GM23338 (cell line): ENCODE measurements at regions not wholly inside any gene's neighbourhood (a gene's known extent, or its start where the extent isn't known, plus 50 kb on each side); places are given as distances from the start of the nearest gene placed in this dataset.

ENCODE experiments used
- ATAC-seq: fragments of 200-7000 bp; cut with Tn5 transposase; 3 replicates; pipeline ENCODE4 v1.9.1; 2020
- DNase-seq: peaks from one replicate; pipeline ENCODE4 v3.0.0-alpha.2; 2015; ENCODE audit warnings: low spot score
- H2AFZ ChIP-seq: fragments of 200-600 bp; sonication (generic); 2 replicates; pipeline ENCODE4 v1.8.0; 2016; ENCODE audit warnings: antibody characterized with exemption, mild to moderate bottlenecking, moderate library complexity
- H3F3A ChIP-seq: fragments of 200-600 bp; sonication (generic); replicated peaks from 2 replicates; pipeline ENCODE4 v1.8.0; 2017; ENCODE audit warnings: antibody characterized with exemption, mixed run types, low read depth
- H3K27ac ChIP-seq: fragments of 200-600 bp; sonication (generic); 2 replicates; pipeline ENCODE4 v1.6.1; 2016; ENCODE audit warnings: low read depth
- H3K27me3 ChIP-seq: fragments of 200-600 bp; sonication (generic); 2 replicates; pipeline ENCODE4 v1.8.0; 2016; ENCODE audit warnings: mild to moderate bottlenecking, mixed run types, moderate library complexity; ENCODE audit not compliant: insufficient read depth
- H3K36me3 ChIP-seq: fragments of 200-600 bp; sonication (generic); 2 replicates; pipeline ENCODE4 v1.8.0; 2016; ENCODE audit warnings: mild to moderate bottlenecking; ENCODE audit not compliant: insufficient read depth
- H3K4me1 ChIP-seq: fragments of 200-600 bp; sonication (generic); 2 replicates; pipeline ENCODE4 v1.8.0; 2016; ENCODE audit warnings: mild to moderate bottlenecking, moderate library complexity; ENCODE audit not compliant: insufficient read depth
- H3K4me2 ChIP-seq: fragments of 200-600 bp; sonication (generic); 2 replicates; pipeline ENCODE4 v1.7.1; 2017; ENCODE audit warnings: mixed run types
- H3K4me3 ChIP-seq: fragments of 200-600 bp; sonication (generic); 2 replicates; pipeline ENCODE4 v1.6.1; 2016; ENCODE audit warnings: mixed run types
- H3K79me2 ChIP-seq: fragments of 200-600 bp; sonication (generic); replicated peaks from 2 replicates; pipeline ENCODE4 v1.8.0; 2017; ENCODE audit warnings: mild to moderate bottlenecking; ENCODE audit not compliant: insufficient read depth
- H3K9me2 ChIP-seq: fragments of 200-600 bp; sonication (generic); 2 replicates; pipeline ENCODE4 v1.8.0; 2017; ENCODE audit not compliant: insufficient read depth
- H4K20me1 ChIP-seq: fragments of 200-600 bp; sonication (generic); replicated peaks from 2 replicates; pipeline ENCODE4 v1.8.0; 2017; ENCODE audit warnings: mild to moderate bottlenecking; ENCODE audit not compliant: insufficient read depth
- H3K27ac Mint-ChIP-seq: 2 replicates; pipeline ENCODE4 v1.8.0; 2020; ENCODE audit warnings: inconsistent platforms, mild to moderate bottlenecking, moderate library complexity, mixed read lengths
- H3K27me3 Mint-ChIP-seq: 3 replicates; pipeline ENCODE4 v1.8.0; 2022; ENCODE audit warnings: low read depth, mild to moderate bottlenecking, moderate library complexity, mixed read lengths, inconsistent platforms; ENCODE audit not compliant: insufficient read depth, poor library complexity
- H3K36me3 Mint-ChIP-seq: 3 replicates; pipeline ENCODE4 v1.8.0; 2021; ENCODE audit warnings: low read depth, mild to moderate bottlenecking, inconsistent platforms, moderate library complexity, mixed read lengths
- H3K4me1 Mint-ChIP-seq: 3 replicates; pipeline ENCODE4 v1.8.0; 2020; ENCODE audit warnings: mild to moderate bottlenecking, inconsistent platforms, mixed read lengths
- H3K4me3 Mint-ChIP-seq: 3 replicates; pipeline ENCODE4 v1.8.0; 2021; ENCODE audit warnings: moderate library complexity, mild to moderate bottlenecking, inconsistent platforms, mixed read lengths
- H3K9me3 Mint-ChIP-seq: 3 replicates; pipeline ENCODE4 v1.8.0; 2020; ENCODE audit warnings: moderate library complexity, mild to moderate bottlenecking, inconsistent platforms, mixed read lengths
- CREB1 ChIP-seq: fragments of 250-450 bp; sonication (Bioruptor Pico); IDR thresholded peaks from 2 replicates; pipeline ENCODE4 v1.5.0; 2020; ENCODE audit warnings: low read depth, mild to moderate bottlenecking, moderate library complexity
- EZH2 ChIP-seq: fragments of 200-600 bp; sonication (generic); IDR thresholded peaks from one replicate; pipeline ENCODE4 v1.8.0; 2017; ENCODE audit warnings: antibody characterized with exemption, mild to moderate bottlenecking, low read depth; ENCODE audit not compliant: unreplicated experiment
- EZH2phosphoT487 ChIP-seq: fragments of 200-600 bp; sonication (generic); IDR thresholded peaks from one replicate; pipeline ENCODE4 v1.8.1; 2018; ENCODE audit warnings: antibody characterized with exemption; ENCODE audit not compliant: unreplicated experiment
- JUNB ChIP-seq: IDR thresholded peaks from one replicate; pipeline ENCODE4 v1.6.1; 2016; ENCODE audit warnings: antibody characterized with exemption; ENCODE audit not compliant: unreplicated experiment
- NANOG ChIP-seq: IDR thresholded peaks from 2 replicates; pipeline ENCODE4 v1.6.1; 2016; ENCODE audit warnings: antibody characterized with exemption, borderline replicate concordance
- POLR2AphosphoS5 ChIP-seq: IDR thresholded peaks from 2 replicates; pipeline ENCODE4 v1.6.1; 2016; ENCODE audit warnings: antibody characterized with exemption, low read depth
- STAT1 ChIP-seq: IDR thresholded peaks from one replicate; pipeline ENCODE4 v1.6.1; 2016; ENCODE audit warnings: antibody characterized with exemption; ENCODE audit not compliant: unreplicated experiment
- ZNF114 ChIP-seq: fragments of 250-450 bp; sonication (Bioruptor Pico); IDR thresholded peaks from 2 replicates; pipeline ENCODE4 v1.5.0; 2020; ENCODE audit warnings: mild to moderate bottlenecking, moderate library complexity
- ZNF331 ChIP-seq: fragments of 250-450 bp; sonication (Bioruptor Pico); IDR thresholded peaks from 2 replicates; pipeline ENCODE4 v1.5.0; 2020; ENCODE audit warnings: low read depth, mild to moderate bottlenecking, moderate library complexity
- TF ChIP-seq, protein P1 (sequence below), 2 experiments: fragments of 200-600 bp in 1 of 2; sonication (generic) in 1 of 2; conservative IDR thresholded peaks; 2 replicates each; pipeline versions ENCODE4 v1.5.1 to v1.6.1; 2016 to 2017; ENCODE audit warnings: antibody characterized with exemption in 2 of 2, low read depth in 2 of 2, mild to moderate bottlenecking in 2 of 2, moderate library complexity in 1 of 2
- TF ChIP-seq, protein P2 (sequence below): IDR thresholded peaks from 2 replicates; pipeline ENCODE4 v1.6.1; 2016; ENCODE audit warnings: antibody characterized with exemption
- TF ChIP-seq, protein P3 (sequence below): IDR thresholded peaks from one replicate; pipeline ENCODE4 v1.6.1; 2018; ENCODE audit warnings: antibody characterized with exemption; ENCODE audit not compliant: unreplicated experiment
- TF ChIP-seq, protein P4 (sequence below): fragments of 250-450 bp; sonication (Bioruptor Pico); IDR thresholded peaks from 2 replicates; pipeline ENCODE4 v1.5.0; 2020; ENCODE audit warnings: mild to moderate bottlenecking, moderate library complexity

DNA sequence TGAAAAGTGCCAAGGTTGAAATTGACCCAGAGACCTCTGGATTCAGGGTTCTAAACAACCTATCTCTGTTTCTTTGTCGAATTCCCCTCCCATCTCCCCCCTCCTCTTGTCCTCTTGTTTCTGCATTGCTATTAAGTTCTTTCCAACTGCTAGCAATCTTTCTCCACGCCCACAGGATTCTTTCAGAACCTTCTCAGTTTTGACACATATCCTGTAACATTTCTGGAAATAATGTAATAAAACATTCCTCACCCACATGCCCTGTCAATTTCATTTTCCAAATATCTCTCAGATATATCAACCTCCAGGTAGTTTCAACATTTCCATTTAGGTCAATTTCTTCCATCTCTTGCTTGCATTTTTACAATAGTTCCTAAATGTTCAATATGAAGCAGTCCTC is 1105.9 kb downstream of the ARAP2 start:
- Histone ChIP-seq H3K27me3 (no peaks in the 10 kb centered on the region), H3K4me1 (no peaks in the 10 kb centered on the region), H3F3A (no peaks in the 10 kb centered on the region), H3K79me2 (no peaks in the 10 kb centered on the region), H3K4me3 (no peak overlapping the region), H3K27ac (no peak overlapping the region), H3K4me2 (no peak overlapping the region), H3K9me2 (no peaks in the 10 kb centered on the region; the same call in 1 of the 2 replicates), H4K20me1 (no peaks in the 10 kb centered on the region), H3K36me3 (peaks cover 8% of the 10 kb centered on the region; the same call in 1 of the 2 replicates), H2AFZ (no peak overlapping the region)
- no peak for ATAC-seq
- no peaks in the 10 kb centered on the region for H3K27me3 Mint-ChIP-seq
- TF ChIP-seq CREB1 (CRISPR knock-in tag): no peak
- TF ChIP-seq POLR2AphosphoS5: no peak
- TF ChIP-seq JUNB: no peak
- TF ChIP-seq, protein P1, sequence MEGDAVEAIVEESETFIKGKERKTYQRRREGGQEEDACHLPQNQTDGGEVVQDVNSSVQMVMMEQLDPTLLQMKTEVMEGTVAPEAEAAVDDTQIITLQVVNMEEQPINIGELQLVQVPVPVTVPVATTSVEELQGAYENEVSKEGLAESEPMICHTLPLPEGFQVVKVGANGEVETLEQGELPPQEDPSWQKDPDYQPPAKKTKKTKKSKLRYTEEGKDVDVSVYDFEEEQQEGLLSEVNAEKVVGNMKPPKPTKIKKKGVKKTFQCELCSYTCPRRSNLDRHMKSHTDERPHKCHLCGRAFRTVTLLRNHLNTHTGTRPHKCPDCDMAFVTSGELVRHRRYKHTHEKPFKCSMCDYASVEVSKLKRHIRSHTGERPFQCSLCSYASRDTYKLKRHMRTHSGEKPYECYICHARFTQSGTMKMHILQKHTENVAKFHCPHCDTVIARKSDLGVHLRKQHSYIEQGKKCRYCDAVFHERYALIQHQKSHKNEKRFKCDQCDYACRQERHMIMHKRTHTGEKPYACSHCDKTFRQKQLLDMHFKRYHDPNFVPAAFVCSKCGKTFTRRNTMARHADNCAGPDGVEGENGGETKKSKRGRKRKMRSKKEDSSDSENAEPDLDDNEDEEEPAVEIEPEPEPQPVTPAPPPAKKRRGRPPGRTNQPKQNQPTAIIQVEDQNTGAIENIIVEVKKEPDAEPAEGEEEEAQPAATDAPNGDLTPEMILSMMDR (conservative IDR thresholded peaks at IDR 0.05; ENCODE audit: low read depth in 2 of 2): no peak
- TF ChIP-seq STAT1: no peak
- no peak for TF ChIP-seq EZH2phosphoT487
- TF ChIP-seq, protein P2, sequence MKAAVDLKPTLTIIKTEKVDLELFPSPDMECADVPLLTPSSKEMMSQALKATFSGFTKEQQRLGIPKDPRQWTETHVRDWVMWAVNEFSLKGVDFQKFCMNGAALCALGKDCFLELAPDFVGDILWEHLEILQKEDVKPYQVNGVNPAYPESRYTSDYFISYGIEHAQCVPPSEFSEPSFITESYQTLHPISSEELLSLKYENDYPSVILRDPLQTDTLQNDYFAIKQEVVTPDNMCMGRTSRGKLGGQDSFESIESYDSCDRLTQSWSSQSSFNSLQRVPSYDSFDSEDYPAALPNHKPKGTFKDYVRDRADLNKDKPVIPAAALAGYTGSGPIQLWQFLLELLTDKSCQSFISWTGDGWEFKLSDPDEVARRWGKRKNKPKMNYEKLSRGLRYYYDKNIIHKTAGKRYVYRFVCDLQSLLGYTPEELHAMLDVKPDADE: no peak
- no peak for TF ChIP-seq ZNF114 (CRISPR knock-in tag)
- TF ChIP-seq, protein P3, sequence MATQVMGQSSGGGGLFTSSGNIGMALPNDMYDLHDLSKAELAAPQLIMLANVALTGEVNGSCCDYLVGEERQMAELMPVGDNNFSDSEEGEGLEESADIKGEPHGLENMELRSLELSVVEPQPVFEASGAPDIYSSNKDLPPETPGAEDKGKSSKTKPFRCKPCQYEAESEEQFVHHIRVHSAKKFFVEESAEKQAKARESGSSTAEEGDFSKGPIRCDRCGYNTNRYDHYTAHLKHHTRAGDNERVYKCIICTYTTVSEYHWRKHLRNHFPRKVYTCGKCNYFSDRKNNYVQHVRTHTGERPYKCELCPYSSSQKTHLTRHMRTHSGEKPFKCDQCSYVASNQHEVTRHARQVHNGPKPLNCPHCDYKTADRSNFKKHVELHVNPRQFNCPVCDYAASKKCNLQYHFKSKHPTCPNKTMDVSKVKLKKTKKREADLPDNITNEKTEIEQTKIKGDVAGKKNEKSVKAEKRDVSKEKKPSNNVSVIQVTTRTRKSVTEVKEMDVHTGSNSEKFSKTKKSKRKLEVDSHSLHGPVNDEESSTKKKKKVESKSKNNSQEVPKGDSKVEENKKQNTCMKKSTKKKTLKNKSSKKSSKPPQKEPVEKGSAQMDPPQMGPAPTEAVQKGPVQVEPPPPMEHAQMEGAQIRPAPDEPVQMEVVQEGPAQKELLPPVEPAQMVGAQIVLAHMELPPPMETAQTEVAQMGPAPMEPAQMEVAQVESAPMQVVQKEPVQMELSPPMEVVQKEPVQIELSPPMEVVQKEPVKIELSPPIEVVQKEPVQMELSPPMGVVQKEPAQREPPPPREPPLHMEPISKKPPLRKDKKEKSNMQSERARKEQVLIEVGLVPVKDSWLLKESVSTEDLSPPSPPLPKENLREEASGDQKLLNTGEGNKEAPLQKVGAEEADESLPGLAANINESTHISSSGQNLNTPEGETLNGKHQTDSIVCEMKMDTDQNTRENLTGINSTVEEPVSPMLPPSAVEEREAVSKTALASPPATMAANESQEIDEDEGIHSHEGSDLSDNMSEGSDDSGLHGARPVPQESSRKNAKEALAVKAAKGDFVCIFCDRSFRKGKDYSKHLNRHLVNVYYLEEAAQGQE: no peak
- no peak for TF ChIP-seq EZH2
- TF ChIP-seq ZNF331: no peak
- no peak for TF ChIP-seq NANOG
- TF ChIP-seq, protein P4, sequence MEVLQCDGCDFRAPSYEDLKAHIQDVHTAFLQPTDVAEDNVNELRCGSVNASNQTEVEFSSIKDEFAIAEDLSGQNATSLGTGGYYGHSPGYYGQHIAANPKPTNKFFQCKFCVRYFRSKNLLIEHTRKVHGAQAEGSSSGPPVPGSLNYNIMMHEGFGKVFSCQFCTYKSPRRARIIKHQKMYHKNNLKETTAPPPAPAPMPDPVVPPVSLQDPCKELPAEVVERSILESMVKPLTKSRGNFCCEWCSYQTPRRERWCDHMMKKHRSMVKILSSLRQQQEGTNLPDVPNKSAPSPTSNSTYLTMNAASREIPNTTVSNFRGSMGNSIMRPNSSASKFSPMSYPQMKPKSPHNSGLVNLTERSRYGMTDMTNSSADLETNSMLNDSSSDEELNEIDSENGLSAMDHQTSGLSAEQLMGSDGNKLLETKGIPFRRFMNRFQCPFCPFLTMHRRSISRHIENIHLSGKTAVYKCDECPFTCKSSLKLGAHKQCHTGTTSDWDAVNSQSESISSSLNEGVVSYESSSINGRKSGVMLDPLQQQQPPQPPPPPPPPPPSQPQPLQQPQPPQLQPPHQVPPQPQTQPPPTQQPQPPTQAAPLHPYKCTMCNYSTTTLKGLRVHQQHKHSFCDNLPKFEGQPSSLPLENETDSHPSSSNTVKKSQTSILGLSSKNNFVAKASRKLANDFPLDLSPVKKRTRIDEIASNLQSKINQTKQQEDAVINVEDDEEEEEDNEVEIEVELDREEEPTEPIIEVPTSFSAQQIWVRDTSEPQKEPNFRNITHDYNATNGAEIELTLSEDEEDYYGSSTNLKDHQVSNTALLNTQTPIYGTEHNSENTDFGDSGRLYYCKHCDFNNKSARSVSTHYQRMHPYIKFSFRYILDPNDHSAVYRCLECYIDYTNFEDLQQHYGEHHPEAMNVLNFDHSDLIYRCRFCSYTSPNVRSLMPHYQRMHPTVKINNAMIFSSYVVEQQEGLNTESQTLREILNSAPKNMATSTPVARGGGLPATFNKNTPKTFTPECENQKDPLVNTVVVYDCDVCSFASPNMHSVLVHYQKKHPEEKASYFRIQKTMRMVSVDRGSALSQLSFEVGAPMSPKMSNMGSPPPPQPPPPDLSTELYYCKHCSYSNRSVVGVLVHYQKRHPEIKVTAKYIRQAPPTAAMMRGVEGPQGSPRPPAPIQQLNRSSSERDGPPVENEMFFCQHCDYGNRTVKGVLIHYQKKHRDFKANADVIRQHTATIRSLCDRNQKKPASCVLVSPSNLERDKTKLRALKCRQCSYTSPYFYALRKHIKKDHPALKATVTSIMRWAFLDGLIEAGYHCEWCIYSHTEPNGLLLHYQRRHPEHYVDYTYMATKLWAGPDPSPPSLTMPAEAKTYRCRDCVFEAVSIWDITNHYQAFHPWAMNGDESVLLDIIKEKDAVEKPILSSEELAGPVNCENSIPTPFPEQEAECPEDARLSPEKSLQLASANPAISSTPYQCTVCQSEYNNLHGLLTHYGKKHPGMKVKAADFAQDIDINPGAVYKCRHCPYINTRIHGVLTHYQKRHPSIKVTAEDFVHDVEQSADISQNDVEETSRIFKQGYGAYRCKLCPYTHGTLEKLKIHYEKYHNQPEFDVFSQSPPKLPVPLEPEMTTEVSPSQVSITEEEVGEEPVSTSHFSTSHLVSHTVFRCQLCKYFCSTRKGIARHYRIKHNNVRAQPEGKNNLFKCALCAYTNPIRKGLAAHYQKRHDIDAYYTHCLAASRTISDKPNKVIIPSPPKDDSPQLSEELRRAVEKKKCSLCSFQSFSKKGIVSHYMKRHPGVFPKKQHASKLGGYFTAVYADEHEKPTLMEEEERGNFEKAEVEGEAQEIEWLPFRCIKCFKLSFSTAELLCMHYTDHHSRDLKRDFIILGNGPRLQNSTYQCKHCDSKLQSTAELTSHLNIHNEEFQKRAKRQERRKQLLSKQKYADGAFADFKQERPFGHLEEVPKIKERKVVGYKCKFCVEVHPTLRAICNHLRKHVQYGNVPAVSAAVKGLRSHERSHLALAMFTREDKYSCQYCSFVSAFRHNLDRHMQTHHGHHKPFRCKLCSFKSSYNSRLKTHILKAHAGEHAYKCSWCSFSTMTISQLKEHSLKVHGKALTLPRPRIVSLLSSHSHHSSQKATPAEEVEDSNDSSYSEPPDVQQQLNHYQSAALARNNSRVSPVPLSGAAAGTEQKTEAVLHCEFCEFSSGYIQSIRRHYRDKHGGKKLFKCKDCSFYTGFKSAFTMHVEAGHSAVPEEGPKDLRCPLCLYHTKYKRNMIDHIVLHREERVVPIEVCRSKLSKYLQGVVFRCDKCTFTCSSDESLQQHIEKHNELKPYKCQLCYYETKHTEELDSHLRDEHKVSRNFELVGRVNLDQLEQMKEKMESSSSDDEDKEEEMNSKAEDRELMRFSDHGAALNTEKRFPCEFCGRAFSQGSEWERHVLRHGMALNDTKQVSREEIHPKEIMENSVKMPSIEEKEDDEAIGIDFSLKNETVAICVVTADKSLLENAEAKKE: no peak
- no peak overlapping the region for H3K4me3 Mint-ChIP-seq
- no peaks in the 10 kb centered on the region for H3K4me1 Mint-ChIP-seq
- DNase-seq: no peak
- H3K36me3 Mint-ChIP-seq: peaks cover 10% of the 10 kb centered on the region
- no peak overlapping the region for H3K27ac Mint-ChIP-seq
- peaks cover 41% of the 10 kb centered on the region; the same call in 1 of the 3 replicates for H3K9me3 Mint-ChIP-seq
